ENCODE measurements at regions not wholly inside any gene's neighbourhood (a gene's known extent, or its start where the extent isn't known, plus 50 kb on each side); places are given as distances from the start of the nearest gene placed in this dataset.

GRCh38 chr20:11050350-11050749 lies 376.6 kb upstream of the JAG1 start:
- no TSS peak for BruUV-seq (replicated peaks)
- H3K4me1 ChIP-seq (ENCODE audit: control insufficient read depth in 1 of 2, insufficient read depth in 2 of 2, low read length in 2 of 2): no peaks in the 10 kb centered on the region; a peak in 1 of 4 replicates
- no peaks in the 10 kb centered on the region for H4K20me1 ChIP-seq (ENCODE audit: insufficient read depth)
- no peaks in the 10 kb centered on the region for H3K9me3 ChIP-seq (ENCODE audit: control insufficient read depth in 1 of 2, insufficient read depth in 1 of 2, low read depth in 1 of 2, low read length in 2 of 2)
- H3K4me3 ChIP-seq (replicated peaks in 1 of 2; ENCODE audit: low read depth in 1 of 2, low read length in 2 of 2): no peak overlapping the region
- H2AFZ ChIP-seq (ENCODE audit: low read depth, low read length, poor library complexity, severe bottlenecking): no peak overlapping the region
- H3K79me2 ChIP-seq (ENCODE audit: insufficient read depth, low read length): no peaks in the 10 kb centered on the region
- no peaks in the 10 kb centered on the region for H3K9me2 ChIP-seq (ENCODE audit: insufficient read depth)
- ChIA-PET RAD21 (ENCODE audit: low non-redundant PET in 1 of 2, low total read pairs in 2 of 2, uncharacterized antibody in 2 of 2, unreplicated experiment in 2 of 2) (no interaction called here), POLR2A (no interaction called here), CTCF (no interaction called here)
- ATAC-seq (no peak), DNase-seq (ENCODE audit: low read depth, low spot score) (no peak)
- no peak overlapping the region for H3K9ac ChIP-seq (ENCODE audit: low read length)
- H3K4me2 ChIP-seq (ENCODE audit: low read length): no peak overlapping the region
- TF ChIP-seq SRF (IDR thresholded peaks at IDR 0.05; ENCODE audit: low read depth) (no peak), MAX (IDR thresholded peaks at IDR 0.05) (no peak), POLR2A (IDR thresholded peaks at IDR 0.05; ENCODE audit: borderline replicate concordance, extremely low read depth, insufficient read depth, insufficient read length) (no peak), ZBTB33 (IDR thresholded peaks at IDR 0.05; ENCODE audit: extremely low read depth, insufficient replicate concordance, low read length) (no peak)
- H3K27me3 ChIP-seq (ENCODE audit: insufficient read depth, low read length): no peaks in the 10 kb centered on the region
- H3K27ac ChIP-seq (ENCODE audit: low read depth, low read length): no peak overlapping the region
- H3K36me3 ChIP-seq (ENCODE audit: control insufficient read depth in 1 of 2, insufficient read depth in 2 of 2, low read length in 2 of 2): no peaks in the 10 kb centered on the region
- intact Hi-C loops (cut with micrococcal nuclease): no loop called here

- no peak overlapping the region for H3K4me3 ChIP-seq (replicated peaks in 1 of 2; ENCODE audit: low read depth in 1 of 2, low read length in 2 of 2)
- CTCF ChIA-PET: no interaction called here
- DNase-seq (ENCODE audit: low read depth, low spot score): no peak
- H3K36me3 ChIP-seq (ENCODE audit: control insufficient read depth in 1 of 2, insufficient read depth in 2 of 2, low read length in 2 of 2): no peaks in the 10 kb centered on the region
- BruUV-seq (replicated peaks): no TSS peak
- H3K4me1 ChIP-seq (ENCODE audit: control insufficient read depth in 1 of 2, insufficient read depth in 2 of 2, low read length in 2 of 2): no peaks in the 10 kb centered on the region; a peak in 1 of 4 replicates
- TF ChIP-seq SIN3A (IDR thresholded peaks at IDR 0.05; ENCODE audit: low read depth) (no peak), POLR2AphosphoS5 (IDR thresholded peaks at IDR 0.05; ENCODE audit: low read depth, low read length) (no peak), CBX3 (IDR thresholded peaks at IDR 0.05; ENCODE audit: low read depth) (no peak), EZH2 (IDR thresholded peaks at IDR 0.05) (no peak), SRF (IDR thresholded peaks at IDR 0.05; ENCODE audit: low read depth) (no peak), SP1 (IDR thresholded peaks at IDR 0.05; ENCODE audit: low read depth) (no peak), ZBTB33 (IDR thresholded peaks at IDR 0.05; ENCODE audit: extremely low read depth, insufficient replicate concordance, low read length) (no peak), RAD21 (IDR thresholded peaks at IDR 0.05; ENCODE audit: low read depth) (no peak), EGR1 (IDR thresholded peaks at IDR 0.05; ENCODE audit: low read depth) (no peak), EZH2phosphoT487 (IDR thresholded peaks at IDR 0.05; ENCODE audit: borderline replicate concordance) (no peak)
- no peaks in the 10 kb centered on the region for H4K20me1 ChIP-seq (ENCODE audit: insufficient read depth)
- intact Hi-C loops (cut with micrococcal nuclease): no loop called here
- H3K9me2 ChIP-seq (ENCODE audit: insufficient read depth): no peaks in the 10 kb centered on the region
- ATAC-seq: no peak
- H3K9me3 ChIP-seq (ENCODE audit: control insufficient read depth in 1 of 2, insufficient read depth in 1 of 2, low read depth in 1 of 2, low read length in 2 of 2): no peaks in the 10 kb centered on the region
- RAD21 ChIA-PET (ENCODE audit: low non-redundant PET in 1 of 2, low total read pairs in 2 of 2, uncharacterized antibody in 2 of 2, unreplicated experiment in 2 of 2): no interaction called here
- H3K79me2 ChIP-seq (ENCODE audit: insufficient read depth, low read length): no peaks in the 10 kb centered on the region
- H3K27me3 ChIP-seq (ENCODE audit: insufficient read depth, low read length): no peaks in the 10 kb centered on the region
- POLR2A ChIA-PET: no interaction called here
- no peak overlapping the region for H3K4me2 ChIP-seq (ENCODE audit: low read length)
- no peak overlapping the region for H2AFZ ChIP-seq (ENCODE audit: low read depth, low read length, poor library complexity, severe bottlenecking)
- no peak overlapping the region for H3K9ac ChIP-seq (ENCODE audit: low read length)
- no peak overlapping the region for H3K27ac ChIP-seq (ENCODE audit: low read depth, low read length)
Measured at GRCh38 chr20:11051136-11051535, 377.3 kb upstream of the JAG1 start.
